Stimulated activated CD8-positive, alpha-beta memory T cell treated with anti-CD3 and anti-CD28 coated beads, Interleukin-15, amount 100 ng/mL, for 1 hour (primary cell): ENCODE measurements at regions not wholly inside any gene's neighbourhood (a gene's known extent, or its start where the extent isn't known, plus 50 kb on each side); places are given as distances from the start of the nearest gene placed in this dataset.

Experiments used
- DNase-seq: peaks from one replicate; pipeline ENCODE4 v3.0.0-alpha.2; 2020; ENCODE audit warnings: low read depth

DNA sequence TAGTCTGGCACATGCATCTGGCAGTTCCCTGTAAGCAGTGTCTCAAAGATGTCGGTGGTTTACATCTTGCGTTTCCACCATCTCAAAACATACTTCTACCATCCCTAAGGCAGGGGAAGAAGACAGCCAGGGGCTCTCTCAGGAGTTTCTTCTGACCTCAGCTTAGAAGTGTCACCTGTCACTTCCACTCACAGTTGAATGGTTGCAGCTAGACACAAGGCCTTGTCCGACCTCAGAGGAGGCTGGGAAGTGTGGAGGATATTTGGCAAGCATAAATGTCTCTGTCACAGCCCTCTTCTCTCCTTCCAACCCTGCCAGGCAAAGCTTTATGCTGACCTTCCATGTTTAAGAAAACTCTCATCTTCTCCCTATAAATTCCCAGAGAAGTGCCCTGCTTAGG, 193.3 kb downstream of the HERPUD2 start:
- no peak for DNase-seq

DNA sequence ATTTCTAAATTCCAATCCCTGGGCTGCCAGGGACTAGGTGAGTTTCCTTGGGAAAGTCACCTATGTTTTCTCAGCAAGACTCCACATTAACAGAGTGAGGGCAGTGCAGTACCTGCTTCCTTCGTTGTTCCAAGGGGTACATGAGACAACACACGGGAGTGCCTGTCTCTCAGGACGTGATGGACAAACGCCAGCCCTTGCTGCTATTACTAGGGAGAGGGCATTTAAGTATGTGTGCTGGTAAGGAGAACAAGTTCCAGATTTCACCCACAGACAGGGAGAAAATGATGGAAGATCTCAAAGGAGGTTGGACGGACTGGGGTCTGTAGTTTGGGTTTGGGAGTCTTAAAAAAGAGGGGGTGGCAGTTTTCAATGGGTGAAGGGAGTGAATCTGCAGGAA, 195.7 kb downstream of the HERPUD2 start:
- no peak for DNase-seq

DNA sequence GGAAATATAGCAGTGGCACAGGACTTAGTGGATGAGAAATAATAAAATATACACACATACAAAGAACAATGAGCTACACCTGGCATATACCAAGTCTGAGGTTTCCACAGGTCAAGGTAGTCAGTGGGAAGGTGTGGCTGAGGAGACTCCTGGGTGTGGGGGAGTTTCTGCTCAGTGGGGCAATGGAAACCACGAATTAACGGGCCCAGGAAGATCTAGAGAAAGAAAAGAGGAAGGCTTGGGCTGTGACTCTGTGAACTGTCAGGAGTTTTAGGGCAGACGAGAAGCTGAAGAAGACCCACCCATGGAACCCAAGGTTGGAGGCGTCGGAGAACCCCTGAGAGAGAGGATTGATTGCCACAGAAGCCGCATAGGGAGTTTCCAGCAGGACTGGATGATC, 196.5 kb downstream of the HERPUD2 start:
- DNase-seq, result no peak

DNA sequence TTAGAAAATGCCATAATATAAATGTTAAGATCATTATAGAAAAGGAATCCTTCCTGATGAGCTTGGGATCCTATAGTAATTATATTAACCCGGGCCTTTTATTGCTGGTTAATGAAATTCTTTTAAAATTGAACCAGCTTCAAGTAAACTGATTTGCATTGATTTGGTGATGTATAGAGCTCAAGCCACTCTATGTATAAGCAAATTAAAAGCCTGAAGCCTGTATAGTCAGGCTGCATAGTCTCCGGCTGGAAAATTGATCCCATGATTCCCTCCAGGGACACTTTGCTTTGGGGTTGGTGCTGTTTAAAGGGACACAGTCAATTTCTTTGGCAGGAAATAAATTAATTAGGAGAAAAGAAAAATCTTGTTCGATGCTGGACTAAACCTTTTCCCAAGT, 199.1 kb downstream of the HERPUD2 start:
- DNase-seq, result no peak

DNA sequence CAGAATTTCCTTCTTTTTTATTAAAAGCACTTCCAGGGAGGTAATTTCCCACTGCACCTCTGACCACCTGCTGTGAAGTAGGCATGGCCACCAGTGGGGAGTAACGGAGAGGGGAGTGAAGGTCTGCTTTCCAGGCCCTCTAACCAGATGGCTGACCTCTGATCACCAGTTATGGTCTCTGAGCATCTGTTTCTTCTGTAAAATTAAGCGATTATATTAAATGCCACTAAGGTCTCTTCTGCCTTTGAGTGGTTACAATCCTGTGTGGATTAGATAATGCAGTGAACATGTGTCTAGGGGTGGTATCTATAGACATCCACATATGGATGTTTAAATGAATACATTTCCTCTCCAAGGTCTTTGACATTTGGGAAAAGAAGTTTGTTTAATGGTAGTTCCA, 199.6 kb downstream of the HERPUD2 start:
- DNase-seq, result no peak

DNA sequence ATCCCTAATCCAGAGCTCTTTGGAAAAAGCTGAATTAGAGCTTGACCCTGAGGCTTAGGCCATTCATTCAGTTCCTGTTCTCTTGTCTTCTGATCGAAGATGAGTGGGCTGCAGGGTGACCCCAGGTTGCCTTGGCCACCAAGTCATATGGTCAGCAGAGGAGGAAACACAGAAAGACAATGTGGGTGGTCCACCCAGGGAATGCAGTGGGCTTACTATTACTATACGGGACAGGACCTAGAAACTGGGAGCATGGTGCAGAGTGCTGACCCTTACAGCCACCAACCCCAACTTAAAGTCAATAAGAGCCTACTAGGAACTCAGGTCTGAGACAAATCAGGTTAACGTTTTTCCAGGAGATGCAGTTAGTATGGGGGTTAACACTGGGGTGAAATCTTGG, 200.5 kb downstream of the HERPUD2 start:
- DNase-seq, result no peak

DNA sequence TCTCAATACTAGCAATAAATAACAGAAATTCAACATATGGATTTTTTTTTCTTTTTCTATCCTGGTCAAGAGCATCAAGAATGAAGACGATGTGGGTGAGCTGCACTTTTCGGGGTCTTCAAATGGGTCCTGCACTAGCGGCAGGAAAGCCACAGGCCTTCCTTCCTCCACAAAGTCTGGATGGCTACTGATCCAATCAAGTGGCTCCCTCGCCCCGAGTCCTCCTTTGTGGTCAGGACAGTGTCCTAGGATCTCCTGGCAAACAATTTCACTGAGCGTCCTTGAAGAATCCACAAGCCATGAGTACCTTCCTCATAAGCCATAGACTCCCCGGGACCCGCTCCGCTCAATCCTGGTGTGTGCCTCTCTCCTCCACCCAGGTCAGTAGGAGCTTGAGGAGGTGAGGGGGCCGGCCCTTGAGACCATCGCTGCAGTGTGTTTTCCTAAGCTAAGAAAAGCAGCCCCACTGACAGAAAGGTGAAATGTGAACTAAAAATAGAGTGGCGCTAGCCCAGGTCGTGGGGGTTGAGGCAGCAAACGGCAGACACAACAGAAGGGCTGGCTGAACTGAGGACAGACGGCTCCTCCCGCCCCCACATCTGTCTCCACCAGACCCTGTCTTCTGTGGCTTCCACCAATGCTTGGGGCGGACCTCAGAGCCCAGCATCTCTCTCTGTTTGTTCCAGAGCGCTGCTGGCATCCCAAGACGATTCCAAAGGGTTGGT, 202.3 kb downstream of the HERPUD2 start:
- DNase-seq, result no peak

DNA sequence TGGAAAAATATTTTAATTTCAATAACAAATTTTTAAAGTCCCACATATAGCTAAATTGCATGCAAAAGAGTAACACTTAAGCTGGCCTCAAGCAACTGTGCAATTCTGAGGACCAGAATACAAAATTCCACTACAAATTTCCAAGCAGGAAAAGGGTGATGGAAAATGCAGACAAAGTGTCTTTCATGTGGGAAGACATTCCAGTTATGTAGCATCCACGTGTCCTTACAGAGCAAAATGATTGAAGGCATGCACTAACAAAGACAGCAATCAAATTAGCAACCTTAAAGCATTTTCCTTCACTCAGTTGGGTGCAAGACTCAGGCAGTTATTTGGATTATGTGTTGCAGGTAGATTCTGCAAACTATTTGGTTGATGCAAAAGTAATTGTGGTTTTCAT, 203.7 kb downstream of the HERPUD2 start:
- no peak for DNase-seq

DNA sequence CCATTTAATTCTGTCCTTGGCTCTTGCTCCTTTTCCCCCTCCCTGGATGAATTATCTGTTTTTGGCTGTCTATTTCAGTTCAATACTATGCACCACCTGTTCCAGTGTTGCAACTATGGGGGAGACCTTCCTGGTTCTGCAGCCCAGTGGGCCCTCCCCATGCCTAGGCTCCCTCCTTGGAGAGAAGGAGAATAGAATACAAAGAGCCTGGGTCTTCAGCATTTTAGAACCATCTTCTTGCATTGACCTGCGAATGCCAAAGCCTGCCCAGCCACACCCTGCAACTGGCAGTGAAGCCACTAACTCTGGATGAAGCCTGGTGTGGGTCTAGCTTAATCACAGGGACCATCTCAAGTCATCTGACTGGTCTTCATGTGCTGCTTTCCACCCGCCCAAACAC, 207.1 kb downstream of the HERPUD2 start:
- no peak for DNase-seq

DNA sequence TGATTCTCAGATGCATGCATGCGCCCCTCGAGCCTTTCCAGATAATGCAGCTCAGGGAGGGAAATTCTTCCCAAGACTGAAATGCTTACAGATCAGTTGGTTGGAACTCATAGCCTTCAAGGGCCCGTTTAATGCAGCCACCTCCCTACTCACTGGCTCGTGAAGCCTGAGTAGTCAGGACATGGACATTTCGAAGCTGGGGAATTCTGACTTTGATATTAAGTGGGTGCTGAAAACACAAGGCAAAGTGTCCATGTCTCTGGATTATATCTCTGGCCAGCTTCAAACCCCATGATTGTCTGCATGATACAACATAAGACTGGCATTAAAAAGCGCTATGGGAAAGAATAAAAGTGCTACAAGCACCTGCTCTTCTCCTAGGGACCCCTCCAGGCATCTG, 207.5 kb downstream of the HERPUD2 start:
- DNase-seq, result no peak

DNA sequence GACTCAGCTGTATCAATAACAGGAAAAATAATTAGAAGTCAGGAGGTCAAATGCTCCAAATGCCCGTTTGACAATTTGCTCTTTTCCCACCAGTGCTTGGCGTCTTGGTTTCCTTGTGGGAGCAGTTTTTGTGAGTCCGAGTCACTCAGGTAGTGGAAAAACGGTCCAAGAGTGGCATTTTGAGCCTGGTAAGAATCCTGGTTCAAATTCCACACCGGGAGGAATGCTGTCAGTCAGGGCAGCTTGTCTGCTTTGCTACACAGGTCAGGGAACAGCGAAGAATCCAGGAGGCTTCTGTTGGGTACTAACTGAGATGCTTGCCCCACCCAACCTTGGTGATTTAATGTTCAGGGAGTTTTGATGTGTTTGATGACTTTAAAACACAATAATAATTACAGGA, 209.5 kb downstream of the HERPUD2 start:
- no peak for DNase-seq

DNA sequence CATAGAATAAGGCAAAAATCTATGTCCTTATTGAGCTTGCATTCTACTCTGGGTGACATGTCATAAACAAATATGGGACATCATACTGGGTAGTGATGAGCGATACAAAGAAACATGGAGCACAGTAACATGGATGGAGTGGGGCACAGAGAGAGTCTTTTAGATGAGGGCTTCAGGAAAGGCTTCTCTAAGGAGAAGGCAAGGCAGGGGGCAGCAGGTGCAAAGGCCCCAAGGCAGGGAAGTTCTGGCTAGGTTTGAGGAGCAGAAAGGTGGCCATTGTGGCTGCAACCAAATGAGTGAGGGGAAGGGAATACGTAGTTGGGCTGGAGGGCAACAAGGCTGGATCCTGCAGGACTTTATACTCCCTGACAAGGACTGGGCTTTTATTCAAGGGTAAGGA, 211.4 kb downstream of the HERPUD2 start:
- DNase-seq, result no peak

DNA sequence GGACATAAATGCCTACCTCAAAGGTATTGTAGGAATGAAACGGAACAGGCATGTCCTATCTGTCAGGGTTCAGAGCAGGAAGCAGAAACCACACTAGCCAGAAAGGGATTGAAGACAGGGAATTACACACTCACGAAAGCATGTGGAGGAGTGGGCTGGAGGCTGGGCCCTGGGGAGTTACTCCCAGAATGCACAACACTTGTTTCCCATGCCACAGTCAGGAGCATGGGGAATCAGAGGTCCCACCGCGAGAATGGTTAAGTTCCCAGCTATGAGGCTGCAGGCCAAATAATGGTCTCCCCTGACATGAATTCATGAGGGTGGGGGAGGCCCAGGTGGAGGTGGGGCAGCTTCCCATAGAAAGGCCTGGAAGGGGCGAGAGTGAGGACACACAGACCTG, 212.7 kb downstream of the HERPUD2 start:
- DNase-seq, result no peak

DNA sequence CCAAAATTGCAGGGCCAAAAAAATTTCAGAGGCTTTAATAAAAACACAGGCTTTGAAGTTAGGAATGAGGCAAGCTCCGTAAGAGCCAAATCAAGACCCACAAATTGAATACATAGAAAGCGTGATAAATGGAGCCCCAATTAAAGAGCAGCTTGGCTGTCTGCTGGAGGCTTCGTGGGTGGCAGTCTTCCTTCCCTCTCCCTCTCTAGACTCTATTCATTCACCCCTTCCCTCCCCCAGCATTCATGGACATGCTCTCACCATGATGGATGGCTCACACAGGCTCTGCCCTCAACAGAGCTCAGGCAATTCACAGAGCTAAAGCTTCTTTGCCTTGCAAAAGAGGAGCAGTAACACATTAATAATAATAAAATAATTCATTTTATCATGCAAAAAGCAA, 214.1 kb downstream of the HERPUD2 start:
- DNase-seq, result no peak

DNA sequence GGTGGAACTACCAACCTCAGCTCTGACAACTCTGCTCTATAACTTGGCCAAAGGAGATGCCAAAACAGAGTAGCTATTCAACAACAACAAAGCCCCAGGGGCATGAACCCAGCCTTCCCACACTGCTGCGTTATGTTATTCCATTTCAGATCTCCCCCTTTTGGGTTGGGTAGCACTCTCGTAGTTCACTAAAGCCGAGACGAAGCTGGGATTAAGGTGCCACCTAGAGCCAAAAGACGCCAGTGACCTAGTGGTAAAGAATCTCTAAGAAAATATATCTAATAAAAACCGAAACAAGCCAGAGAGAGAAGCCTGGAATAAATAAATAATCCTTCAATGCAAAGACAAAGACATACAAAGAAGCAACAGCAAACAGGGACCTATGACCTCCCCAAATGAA, 217.3 kb downstream of the HERPUD2 start:
- no peak for DNase-seq

DNA sequence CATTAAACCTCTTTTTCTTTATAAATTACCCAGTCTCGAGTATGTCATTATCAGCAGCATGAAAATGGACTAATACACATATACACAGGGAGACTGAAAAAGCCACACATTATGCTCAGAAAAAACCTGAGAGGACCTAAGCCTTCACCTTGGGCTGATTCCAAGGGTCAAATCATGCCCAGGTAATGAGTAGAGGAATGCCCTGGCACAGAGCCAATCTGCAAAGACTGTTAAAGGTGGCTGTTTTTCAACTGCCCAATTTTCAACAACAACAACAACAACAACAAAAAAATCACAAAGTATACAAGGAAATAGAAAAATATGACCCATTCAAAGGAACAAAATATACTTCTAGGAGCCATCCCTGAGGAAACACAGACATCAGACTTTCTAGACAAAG, 220.2 kb upstream of the TBX20 start:
- DNase-seq, result no peak

DNA sequence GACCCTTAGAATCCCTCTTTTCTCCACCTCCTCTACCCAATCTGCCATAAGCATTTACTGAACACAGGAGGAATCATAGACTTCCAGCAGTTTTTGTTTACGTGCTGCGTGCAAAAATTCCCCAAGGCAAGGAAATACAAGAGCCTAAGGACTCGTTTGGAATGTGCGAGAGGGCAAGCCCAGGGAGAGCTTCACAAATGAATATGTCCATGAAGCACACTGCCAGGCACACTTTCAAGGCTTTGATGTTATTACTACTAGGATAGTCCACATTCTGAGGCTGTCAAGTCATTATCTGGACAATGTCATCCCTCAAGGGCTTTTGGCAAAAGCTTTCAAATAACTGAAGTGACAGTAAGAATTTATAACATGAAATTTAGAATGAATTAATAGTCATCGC, 214.7 kb upstream of the TBX20 start:
- no peak for DNase-seq

DNA sequence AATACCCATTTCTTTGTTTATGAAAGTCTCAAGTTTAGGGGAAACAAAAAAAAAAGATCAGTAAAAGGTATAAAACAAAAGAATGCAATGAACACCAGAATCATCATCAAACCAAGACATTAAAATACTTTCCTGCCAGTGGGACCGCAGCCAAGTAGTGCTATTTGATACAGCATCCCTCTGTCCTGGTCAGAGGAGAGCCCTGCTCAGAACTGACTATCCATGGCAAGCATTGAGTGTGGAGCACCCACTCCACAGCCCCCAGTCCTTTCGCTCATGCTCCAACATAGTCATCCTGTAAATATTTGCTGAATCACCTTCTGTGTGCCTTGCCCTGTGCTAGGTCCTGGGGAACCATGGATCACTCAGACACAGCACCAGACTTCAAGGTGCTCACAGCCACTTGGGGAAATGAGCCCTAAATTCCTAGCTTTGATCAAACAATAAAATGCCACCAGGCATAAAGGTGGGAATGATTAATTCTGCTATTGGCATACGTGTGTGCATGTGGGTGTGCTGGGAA, 213.6 kb upstream of the TBX20 start:
- no peak for DNase-seq

DNA sequence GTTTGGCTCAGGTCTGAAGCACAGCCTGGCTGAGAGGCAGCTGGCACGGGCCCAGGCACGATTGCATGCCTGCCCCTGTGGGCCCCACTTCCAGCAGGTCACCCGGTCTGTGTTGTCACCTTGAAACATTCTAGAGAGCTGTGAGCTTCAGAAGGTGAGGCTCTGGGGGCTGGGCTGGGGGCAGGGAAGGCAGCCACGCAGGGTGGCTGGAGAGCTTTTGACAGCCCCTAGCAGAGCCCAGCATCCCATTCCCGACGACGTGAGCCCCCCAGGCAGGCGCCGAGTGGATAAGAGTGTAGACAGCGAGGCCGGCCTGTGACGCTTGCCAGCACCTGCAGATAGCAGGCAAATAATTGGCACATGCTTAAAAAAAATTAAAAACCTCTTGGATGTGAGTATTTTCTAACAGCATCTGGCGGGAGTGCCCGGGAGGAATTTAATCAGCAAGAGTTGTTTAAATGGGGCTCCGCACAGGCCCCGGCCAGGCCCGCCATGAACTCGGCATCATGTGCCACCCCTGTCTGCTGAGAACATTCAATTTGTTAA, 212.0 kb upstream of the TBX20 start:
- DNase-seq, result no peak

DNA sequence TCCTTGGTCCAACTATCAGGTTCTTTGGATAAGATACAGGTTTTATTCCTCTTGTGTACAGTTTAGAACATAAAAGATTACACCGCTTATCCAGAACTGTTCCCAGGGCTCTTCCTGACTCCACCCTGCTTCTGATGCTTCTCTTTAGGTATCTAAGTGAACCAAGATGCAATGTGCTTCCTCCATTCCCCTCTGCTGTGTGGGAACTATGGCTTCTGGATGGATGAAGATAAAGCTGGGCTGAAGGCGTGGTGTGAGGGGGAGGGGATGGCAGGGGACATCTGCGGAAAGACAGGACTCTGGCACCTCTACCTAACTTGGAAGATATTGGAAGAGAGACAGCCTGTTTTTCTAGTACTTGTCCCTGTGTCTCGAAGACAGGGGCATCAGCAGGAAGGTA, 209.9 kb upstream of the TBX20 start:
- DNase-seq, result no peak

DNA sequence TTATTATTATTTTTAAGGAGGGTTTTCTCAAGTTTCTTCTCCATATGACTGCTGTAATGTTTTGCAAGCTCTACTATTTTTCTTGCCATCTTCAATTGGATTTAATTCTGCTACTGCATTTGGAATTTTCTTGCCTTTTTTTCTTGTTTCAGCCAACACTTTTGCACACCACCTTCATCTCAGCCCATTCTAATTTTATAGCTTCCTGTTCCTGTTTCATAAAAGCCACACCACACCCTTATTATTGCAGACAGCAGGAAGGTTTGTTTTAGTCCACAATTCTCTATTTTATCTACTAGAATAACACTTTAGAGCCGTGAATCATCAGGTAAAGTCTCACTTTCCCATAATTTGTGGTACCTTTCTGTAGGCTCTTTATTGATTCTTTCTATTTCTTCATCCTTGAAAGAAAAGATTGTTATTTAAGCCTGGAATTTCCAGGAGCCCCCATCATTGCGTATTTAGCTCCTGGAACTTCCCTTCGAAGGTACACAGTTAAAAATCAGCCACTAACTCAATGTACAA, 209.3 kb upstream of the TBX20 start:
- no peak for DNase-seq

DNA sequence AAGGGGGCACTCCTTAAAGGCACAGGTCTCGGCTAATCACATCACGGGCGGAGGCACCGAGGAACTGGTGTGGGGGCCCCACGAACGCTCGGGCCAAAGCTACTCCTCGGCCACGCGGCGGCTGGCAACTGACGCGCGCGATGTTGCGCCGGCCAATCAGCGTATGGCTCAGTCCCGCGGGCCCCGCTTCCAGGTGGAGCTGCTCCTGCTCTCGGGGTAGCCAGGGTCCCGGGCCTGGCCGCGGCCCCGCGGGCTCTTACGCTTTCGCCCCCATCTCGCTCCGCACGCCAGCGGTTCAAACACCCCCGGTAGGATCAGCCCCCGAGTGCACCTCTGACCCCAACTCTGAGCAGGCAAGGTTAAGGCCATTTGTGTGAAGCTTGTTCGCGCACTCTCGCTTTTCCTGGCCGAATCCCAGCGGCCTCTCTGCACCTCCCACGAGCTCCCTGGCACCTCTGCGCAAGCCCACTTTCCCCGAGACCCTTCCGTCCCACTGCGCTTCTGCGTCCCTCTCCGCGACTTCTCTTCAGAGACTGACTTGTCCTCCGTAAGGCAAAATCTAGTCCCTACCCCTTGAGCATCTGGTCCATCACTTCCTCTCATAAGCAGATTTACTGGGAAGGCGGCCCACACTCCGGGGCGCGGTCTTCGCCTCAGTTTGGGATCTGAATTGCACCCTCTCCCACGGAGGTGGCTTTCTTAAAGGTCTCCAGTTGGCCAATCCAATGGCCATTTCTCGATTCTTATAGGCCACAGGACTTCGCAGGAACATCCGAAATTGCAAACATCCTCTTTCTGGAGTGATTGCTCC, 200.9 kb upstream of the TBX20 start:
- no peak for DNase-seq
